ENCODE measurements at regions not wholly inside any gene's neighbourhood (a gene's known extent, or its start where the extent isn't known, plus 50 kb on each side); places are given as distances from the start of the nearest gene placed in this dataset.

DNA sequence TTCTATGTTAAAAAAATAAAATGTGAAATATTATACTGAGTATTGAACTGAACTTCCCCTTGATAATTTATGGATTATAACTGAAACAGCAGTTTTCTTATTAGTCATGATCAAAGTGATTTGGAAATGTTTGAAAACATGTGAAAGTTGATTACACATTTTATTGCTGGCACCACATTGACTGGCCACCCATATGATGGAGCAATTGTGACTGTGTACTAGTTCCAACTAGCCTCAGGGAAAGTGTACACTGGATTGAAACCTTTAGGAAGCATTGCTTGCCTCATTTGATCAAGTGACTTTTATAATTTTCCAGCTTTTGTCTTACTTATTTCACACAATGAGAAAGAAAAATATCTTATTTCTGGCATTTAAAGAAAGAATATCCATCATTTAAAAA lies 128.0 kb upstream of the ADGRL2 start (continued):
- TF ChIP-seq, protein P1, sequence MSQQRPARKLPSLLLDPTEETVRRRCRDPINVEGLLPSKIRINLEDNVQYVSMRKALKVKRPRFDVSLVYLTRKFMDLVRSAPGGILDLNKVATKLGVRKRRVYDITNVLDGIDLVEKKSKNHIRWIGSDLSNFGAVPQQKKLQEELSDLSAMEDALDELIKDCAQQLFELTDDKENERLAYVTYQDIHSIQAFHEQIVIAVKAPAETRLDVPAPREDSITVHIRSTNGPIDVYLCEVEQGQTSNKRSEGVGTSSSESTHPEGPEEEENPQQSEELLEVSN (IDR thresholded peaks at IDR 0.05), result no peak
- TF ChIP-seq CBX8 (IDR thresholded peaks at IDR 0.05; ENCODE audit: borderline replicate concordance, low read depth, low read length), result no peak
- TF ChIP-seq, protein P2, sequence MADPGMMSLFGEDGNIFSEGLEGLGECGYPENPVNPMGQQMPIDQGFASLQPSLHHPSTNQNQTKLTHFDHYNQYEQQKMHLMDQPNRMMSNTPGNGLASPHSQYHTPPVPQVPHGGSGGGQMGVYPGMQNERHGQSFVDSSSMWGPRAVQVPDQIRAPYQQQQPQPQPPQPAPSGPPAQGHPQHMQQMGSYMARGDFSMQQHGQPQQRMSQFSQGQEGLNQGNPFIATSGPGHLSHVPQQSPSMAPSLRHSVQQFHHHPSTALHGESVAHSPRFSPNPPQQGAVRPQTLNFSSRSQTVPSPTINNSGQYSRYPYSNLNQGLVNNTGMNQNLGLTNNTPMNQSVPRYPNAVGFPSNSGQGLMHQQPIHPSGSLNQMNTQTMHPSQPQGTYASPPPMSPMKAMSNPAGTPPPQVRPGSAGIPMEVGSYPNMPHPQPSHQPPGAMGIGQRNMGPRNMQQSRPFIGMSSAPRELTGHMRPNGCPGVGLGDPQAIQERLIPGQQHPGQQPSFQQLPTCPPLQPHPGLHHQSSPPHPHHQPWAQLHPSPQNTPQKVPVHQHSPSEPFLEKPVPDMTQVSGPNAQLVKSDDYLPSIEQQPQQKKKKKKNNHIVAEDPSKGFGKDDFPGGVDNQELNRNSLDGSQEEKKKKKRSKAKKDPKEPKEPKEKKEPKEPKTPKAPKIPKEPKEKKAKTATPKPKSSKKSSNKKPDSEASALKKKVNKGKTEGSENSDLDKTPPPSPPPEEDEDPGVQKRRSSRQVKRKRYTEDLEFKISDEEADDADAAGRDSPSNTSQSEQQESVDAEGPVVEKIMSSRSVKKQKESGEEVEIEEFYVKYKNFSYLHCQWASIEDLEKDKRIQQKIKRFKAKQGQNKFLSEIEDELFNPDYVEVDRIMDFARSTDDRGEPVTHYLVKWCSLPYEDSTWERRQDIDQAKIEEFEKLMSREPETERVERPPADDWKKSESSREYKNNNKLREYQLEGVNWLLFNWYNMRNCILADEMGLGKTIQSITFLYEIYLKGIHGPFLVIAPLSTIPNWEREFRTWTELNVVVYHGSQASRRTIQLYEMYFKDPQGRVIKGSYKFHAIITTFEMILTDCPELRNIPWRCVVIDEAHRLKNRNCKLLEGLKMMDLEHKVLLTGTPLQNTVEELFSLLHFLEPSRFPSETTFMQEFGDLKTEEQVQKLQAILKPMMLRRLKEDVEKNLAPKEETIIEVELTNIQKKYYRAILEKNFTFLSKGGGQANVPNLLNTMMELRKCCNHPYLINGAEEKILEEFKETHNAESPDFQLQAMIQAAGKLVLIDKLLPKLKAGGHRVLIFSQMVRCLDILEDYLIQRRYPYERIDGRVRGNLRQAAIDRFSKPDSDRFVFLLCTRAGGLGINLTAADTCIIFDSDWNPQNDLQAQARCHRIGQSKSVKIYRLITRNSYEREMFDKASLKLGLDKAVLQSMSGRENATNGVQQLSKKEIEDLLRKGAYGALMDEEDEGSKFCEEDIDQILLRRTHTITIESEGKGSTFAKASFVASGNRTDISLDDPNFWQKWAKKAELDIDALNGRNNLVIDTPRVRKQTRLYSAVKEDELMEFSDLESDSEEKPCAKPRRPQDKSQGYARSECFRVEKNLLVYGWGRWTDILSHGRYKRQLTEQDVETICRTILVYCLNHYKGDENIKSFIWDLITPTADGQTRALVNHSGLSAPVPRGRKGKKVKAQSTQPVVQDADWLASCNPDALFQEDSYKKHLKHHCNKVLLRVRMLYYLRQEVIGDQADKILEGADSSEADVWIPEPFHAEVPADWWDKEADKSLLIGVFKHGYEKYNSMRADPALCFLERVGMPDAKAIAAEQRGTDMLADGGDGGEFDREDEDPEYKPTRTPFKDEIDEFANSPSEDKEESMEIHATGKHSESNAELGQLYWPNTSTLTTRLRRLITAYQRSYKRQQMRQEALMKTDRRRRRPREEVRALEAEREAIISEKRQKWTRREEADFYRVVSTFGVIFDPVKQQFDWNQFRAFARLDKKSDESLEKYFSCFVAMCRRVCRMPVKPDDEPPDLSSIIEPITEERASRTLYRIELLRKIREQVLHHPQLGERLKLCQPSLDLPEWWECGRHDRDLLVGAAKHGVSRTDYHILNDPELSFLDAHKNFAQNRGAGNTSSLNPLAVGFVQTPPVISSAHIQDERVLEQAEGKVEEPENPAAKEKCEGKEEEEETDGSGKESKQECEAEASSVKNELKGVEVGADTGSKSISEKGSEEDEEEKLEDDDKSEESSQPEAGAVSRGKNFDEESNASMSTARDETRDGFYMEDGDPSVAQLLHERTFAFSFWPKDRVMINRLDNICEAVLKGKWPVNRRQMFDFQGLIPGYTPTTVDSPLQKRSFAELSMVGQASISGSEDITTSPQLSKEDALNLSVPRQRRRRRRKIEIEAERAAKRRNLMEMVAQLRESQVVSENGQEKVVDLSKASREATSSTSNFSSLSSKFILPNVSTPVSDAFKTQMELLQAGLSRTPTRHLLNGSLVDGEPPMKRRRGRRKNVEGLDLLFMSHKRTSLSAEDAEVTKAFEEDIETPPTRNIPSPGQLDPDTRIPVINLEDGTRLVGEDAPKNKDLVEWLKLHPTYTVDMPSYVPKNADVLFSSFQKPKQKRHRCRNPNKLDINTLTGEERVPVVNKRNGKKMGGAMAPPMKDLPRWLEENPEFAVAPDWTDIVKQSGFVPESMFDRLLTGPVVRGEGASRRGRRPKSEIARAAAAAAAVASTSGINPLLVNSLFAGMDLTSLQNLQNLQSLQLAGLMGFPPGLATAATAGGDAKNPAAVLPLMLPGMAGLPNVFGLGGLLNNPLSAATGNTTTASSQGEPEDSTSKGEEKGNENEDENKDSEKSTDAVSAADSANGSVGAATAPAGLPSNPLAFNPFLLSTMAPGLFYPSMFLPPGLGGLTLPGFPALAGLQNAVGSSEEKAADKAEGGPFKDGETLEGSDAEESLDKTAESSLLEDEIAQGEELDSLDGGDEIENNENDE (IDR thresholded peaks at IDR 0.05; ENCODE audit: insufficient replicate concordance, low read length), result no peak
- no peak for TF ChIP-seq RNF2 (IDR thresholded peaks at IDR 0.05; ENCODE audit: borderline replicate concordance, low read depth, low read length, missing control alignments, poor library complexity, severe bottlenecking)
- no peak for TF ChIP-seq POU5F1 (IDR thresholded peaks at IDR 0.05; ENCODE audit: low read depth, low read length)

Measured in H1 (cell line).